Mucosa of rectum (tissue), 2 donors: ENCODE measurements at regions not wholly inside any gene's neighbourhood (a gene's known extent, or its start where the extent isn't known, plus 50 kb on each side); places are given as distances from the start of the nearest gene placed in this dataset.
"Not testable (repeated sequence)": the region's sequence is repeated elsewhere in the genome, so short reads cannot be mapped to it uniquely, and the experiment has no call there.

Experiments
- H3K27ac ChIP-seq, 2 donors: one replicate each; pipeline ENCODE4 v1.7.0; 2013; ENCODE audit warnings: inconsistent platforms in 2 of 2, low read depth in 2 of 2, low read length in 2 of 2
- H3K27me3 ChIP-seq, 2 donors: one replicate each; pipeline ENCODE4 v1.7.0; 2013; ENCODE audit warnings: low read length in 2 of 2; ENCODE audit not compliant: control insufficient read depth in 2 of 2, insufficient read depth in 2 of 2
- H3K36me3 ChIP-seq, 2 donors: one replicate each; pipeline ENCODE4 v1.7.0; 2013; ENCODE audit warnings: low read length in 2 of 2; ENCODE audit not compliant: control insufficient read depth in 2 of 2, insufficient read depth in 2 of 2
- H3K4me1 ChIP-seq, 2 donors: one replicate each; pipeline ENCODE4 v1.7.0; 2013; ENCODE audit warnings: low read length in 2 of 2, mild to moderate bottlenecking in 1 of 2; ENCODE audit not compliant: control insufficient read depth in 2 of 2, insufficient read depth in 2 of 2
- H3K4me3 ChIP-seq, 2 donors: one replicate each; pipeline ENCODE4 v1.7.0; 2013; ENCODE audit warnings: low read length in 2 of 2
- H3K9ac ChIP-seq, 2 donors: one replicate each; pipeline ENCODE4 v1.7.0; 2013; ENCODE audit warnings: low read length in 2 of 2, low read depth in 1 of 2, mild to moderate bottlenecking in 1 of 2
- H3K9me3 ChIP-seq, 2 donors: one replicate each; pipeline ENCODE4 v1.7.0; 2013; ENCODE audit warnings: low read length in 2 of 2; ENCODE audit not compliant: control insufficient read depth in 2 of 2
- donor health status: healthy.
- donor health status: Normal muscosa, but diverticular disease.

GRCh38 chr5:10115669-10116068 lies 134.0 kb downstream of the ATPSCKMT start:
- H3K27ac ChIP-seq = no peak overlapping the region
- no peak overlapping the region for H3K4me3 ChIP-seq
- H3K9me3 ChIP-seq = no peaks in the 10 kb centered on the region
- H3K36me3 ChIP-seq = no peaks in the 10 kb centered on the region
- no peak overlapping the region for H3K9ac ChIP-seq
- H3K4me1 ChIP-seq = no peaks in the 10 kb centered on the region
- H3K27me3 ChIP-seq = no peaks in the 10 kb centered on the region

DNA sequence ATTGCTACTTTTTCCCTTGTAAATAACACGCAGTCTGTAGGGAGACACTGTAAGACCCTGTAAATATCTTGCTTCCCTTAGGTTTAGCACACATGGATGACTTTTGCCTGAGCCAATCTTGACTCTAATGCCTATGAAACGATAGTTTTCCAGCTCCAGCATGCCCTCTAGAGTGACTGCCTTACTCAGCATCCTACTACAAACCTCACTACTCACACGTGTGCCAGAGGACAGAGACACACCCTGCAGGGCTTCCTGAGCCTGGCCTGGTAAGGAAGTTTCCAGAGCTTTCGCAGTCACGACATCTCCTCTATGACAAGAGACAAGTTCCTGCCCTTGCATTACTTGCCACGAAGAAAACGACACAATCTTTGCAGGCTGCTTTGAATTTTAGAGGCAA lies 138.1 kb downstream of the ATPSCKMT start:
- H3K4me1 ChIP-seq = no peaks in the 10 kb centered on the region
- no peaks in the 10 kb centered on the region for H3K36me3 ChIP-seq

DNA sequence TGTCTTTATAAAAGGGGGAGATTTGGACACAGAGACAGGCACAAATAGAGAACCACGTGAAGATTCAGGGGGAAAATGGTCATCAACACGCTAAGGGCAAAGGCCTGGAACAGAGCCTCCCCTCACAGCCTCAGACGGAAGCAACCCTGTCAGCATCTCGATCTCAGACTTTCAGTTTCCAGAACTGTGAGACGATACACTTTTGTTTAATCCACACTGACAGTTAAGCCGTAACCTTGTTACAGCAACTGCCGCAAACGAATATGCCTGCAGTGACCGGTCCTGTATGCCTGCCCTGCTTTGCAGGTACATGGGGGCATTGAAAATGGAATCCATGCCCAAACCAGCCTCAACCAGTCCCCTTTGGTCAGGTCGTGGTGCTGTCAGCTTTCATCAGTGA lies 139.5 kb downstream of the ATPSCKMT start:
- Histone ChIP-seq H3K9ac (no peak overlapping the region), H3K9me3 (no peaks in the 10 kb centered on the region), H3K4me3 (no peak overlapping the region), H3K27ac (no peak overlapping the region), H3K4me1 (no peaks in the 10 kb centered on the region), H3K36me3 (no peaks in the 10 kb centered on the region), H3K27me3 (no peaks in the 10 kb centered on the region)

More for the DNA sequence above, 138.1 kb downstream of the ATPSCKMT start:
- Histone ChIP-seq H3K27me3 (no peaks in the 10 kb centered on the region), H3K4me3 (no peak overlapping the region), H3K9me3 (no peaks in the 10 kb centered on the region), H3K9ac (no peak overlapping the region), H3K27ac (no peak overlapping the region)

DNA sequence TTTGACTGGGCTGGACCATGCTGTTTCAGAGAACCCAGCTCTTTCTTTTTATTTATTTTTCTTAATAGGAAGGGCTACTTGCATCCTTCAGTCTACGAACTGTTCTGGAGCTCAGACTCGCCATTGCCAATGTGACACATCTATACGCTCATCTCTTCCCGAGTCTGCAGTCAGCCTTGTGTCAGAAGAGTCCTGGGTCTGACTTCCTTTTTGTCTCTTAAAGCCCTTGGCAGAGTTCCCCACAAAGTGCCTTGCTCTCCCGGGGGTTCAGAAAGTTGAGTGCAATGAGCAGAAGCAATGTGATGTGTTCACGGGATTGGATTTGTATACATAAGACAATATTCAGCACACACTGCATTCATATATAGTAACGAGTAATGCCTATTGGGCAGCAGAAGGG lies 140.4 kb downstream of the ATPSCKMT start:
- Histone ChIP-seq H3K4me1 (no peaks in the 10 kb centered on the region), H3K4me3 (no peak overlapping the region), H3K36me3 (no peaks in the 10 kb centered on the region), H3K9ac (no peak overlapping the region), H3K27me3 (no peaks in the 10 kb centered on the region), H3K9me3 (no peaks in the 10 kb centered on the region), H3K27ac (no peak overlapping the region)

GRCh38 chr5:10106806-10107205 lies 142.9 kb downstream of the ATPSCKMT start:
- Histone ChIP-seq H3K36me3 (no peaks in the 10 kb centered on the region), H3K27ac (no peak overlapping the region), H3K4me1 (no peaks in the 10 kb centered on the region), H3K9me3 (no peaks in the 10 kb centered on the region), H3K9ac (no peak overlapping the region), H3K27me3 (no peaks in the 10 kb centered on the region), H3K4me3 (no peak overlapping the region)

DNA sequence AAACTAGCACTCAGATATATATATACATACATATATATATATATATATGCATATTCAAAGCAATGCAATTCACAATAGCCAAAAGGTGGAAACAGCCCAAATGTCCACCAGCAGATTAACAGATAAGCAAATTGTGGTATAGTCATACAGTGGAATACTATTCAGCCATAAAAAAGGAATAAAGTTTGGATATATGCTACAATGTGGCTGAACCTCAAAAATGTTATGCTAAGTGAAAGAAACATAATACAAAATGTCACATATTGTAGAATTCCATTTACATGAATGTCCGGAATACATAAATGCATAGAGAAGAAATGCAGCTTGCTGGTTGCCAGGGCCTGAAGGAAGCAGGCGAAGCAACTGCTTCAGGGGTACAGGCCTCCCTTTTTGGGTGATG lies 143.4 kb downstream of the ATPSCKMT start:
- Histone ChIP-seq H3K27me3 (no peaks in the 10 kb centered on the region), H3K4me3 (no peak overlapping the region), H3K36me3 (no peaks in the 10 kb centered on the region), H3K4me1 (no peaks in the 10 kb centered on the region), H3K27ac (no peak overlapping the region), H3K9ac (no peak overlapping the region), H3K9me3 (no peaks in the 10 kb centered on the region)

DNA sequence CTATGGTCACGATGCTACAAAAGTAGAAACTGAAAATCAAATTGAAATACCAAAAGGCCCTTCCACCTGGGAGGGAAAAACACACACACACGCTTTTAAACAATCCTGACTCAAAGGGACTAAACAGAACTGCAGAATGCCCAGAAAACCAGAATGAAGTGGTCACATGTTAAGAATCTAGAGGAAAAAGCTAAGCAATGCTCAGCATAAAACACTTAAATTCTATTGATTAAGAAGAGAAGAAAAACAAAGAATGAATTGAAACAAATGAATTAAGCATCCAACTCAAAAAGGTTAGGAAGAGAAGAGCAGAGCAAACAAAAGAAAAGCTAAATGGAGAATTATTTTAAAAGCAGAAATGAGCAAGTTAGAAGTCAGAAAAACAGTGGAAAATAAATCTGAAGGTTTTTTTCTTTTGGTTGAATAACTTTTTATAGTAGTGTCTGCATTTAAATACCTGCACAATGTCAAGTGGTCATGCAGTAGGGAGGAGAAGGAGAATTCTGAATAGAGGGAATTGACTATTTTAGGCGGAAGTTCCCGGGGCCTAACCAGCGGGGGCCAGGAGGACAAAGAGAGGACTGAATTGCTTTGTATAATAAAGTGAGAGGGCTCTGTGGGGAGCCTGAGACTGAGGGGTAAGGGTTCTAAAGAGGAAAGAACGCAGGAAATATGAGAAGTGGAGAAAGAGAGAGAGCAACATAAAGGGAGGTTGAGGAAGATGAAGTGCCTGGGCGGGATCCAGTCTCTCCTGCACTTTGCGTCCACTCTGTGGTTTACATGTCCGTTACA lies 146.8 kb downstream of the ATPSCKMT start:
- H3K27ac ChIP-seq = no peak overlapping the region
- H3K9ac ChIP-seq = no peak overlapping the region
- H3K4me3 ChIP-seq = no peak overlapping the region
- no peaks in the 10 kb centered on the region for H3K36me3 ChIP-seq
- no peaks in the 10 kb centered on the region for H3K9me3 ChIP-seq
- no peaks in the 10 kb centered on the region for H3K27me3 ChIP-seq
- no peaks in the 10 kb centered on the region for H3K4me1 ChIP-seq

DNA sequence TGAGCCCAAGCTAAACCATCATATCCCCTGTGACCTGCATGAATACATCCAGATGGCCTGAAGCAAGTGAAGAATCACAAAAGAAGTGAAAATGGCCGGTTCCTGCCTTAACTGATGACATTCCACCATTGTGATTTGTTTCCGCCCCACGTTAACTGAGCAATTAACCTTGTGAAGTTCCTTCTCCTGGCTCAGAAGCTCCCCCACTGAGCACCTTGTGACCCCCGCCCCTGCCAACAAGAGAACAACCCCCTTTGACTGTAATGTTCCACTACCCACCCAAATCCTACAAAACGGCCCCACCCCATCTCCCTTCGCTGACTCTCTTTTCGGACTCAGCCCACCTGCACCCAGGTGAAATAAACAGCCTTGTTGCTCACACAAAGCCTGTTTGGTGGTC lies 147.5 kb downstream of the ATPSCKMT start:
- H3K4me1 ChIP-seq, H3K27ac ChIP-seq, H3K36me3 ChIP-seq: not testable (repeated sequence)

DNA sequence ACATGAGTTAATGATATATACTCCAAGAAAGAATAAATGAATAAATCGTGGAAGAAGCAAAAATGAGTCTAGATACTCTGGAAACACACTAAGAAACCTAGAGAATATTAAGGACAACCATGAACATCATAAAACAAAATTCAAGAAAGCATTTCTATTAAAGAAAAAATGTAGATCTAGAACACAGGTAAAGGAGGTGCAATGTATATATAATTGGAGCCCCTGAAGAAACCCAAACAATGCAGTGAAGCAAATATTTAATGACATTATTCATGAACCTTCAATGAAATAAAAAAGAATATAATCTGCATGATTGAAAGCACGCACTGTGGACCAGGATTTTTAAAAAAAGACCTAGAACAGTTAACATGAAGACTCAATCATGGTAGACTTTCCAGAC lies 150.1 kb downstream of the ATPSCKMT start:
- Histone ChIP-seq H3K9me3 (no peaks in the 10 kb centered on the region), H3K9ac (no peak overlapping the region), H3K4me1 (no peaks in the 10 kb centered on the region), H3K27ac (no peak overlapping the region), H3K4me3 (no peak overlapping the region), H3K36me3 (no peaks in the 10 kb centered on the region), H3K27me3 (no peaks in the 10 kb centered on the region)

More for the DNA sequence above, 147.5 kb downstream of the ATPSCKMT start:
- not testable (repeated sequence) for H3K27me3 ChIP-seq, H3K9ac ChIP-seq, H3K9me3 ChIP-seq, H3K4me3 ChIP-seq

DNA sequence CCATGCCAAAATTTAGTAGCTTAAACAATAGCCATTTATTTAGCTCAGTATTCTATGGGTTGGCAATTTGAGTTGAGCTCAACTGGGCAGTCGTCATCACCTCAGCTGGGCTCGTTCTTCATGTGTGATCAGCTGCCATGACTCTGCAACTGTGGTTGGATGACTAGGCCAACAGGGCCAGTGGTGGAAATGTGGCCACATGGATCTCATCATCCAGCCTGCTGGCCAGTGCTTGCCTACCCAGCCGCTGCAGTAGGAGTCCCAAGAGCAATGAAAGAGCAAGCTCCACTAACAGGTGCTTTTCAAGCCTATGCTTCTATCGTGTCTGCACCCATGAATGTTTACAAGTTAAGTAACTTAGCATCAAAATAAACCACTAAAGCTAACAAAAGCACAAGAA lies 158.0 kb downstream of the ATPSCKMT start:
- H3K9me3 ChIP-seq = no peaks in the 10 kb centered on the region
- no peak overlapping the region for H3K4me3 ChIP-seq
- no peak overlapping the region for H3K9ac ChIP-seq
- H3K36me3 ChIP-seq = no peaks in the 10 kb centered on the region
- H3K4me1 ChIP-seq = no peaks in the 10 kb centered on the region
- no peaks in the 10 kb centered on the region for H3K27me3 ChIP-seq
- no peak overlapping the region for H3K27ac ChIP-seq
